GM12891 (cell line): ENCODE measurements at regions not wholly inside any gene's neighbourhood (a gene's known extent, or its start where the extent isn't known, plus 50 kb on each side); places are given as distances from the start of the nearest gene placed in this dataset.

Experiments
- PAX5 ChIP-seq: IDR thresholded peaks from 2 replicates; pipeline ENCODE4 v1.6.1; 2011; ENCODE audit warnings: low read length, moderate library complexity, mild to moderate bottlenecking; ENCODE audit not compliant: insufficient read depth, severe bottlenecking
- POLR2A ChIP-seq: IDR thresholded peaks from 2 replicates; pipeline ENCODE4 v1.6.1; 2011; ENCODE audit warnings: low read depth, low read length, control low read depth
- POLR2AphosphoS5 ChIP-seq: IDR thresholded peaks from 2 replicates; pipeline ENCODE4 v1.6.1; 2011; ENCODE audit warnings: low read depth, low read length, control low read depth
- POU2F2 ChIP-seq: IDR thresholded peaks from 2 replicates; pipeline ENCODE4 v1.6.1; 2011; ENCODE audit warnings: low read depth, mild to moderate bottlenecking, control low read depth, low read length, moderate library complexity
- TAF1 ChIP-seq: IDR thresholded peaks from 2 replicates; pipeline ENCODE4 v1.6.1; 2011; ENCODE audit warnings: low read depth, low read length, control low read depth

GRCh38 chr6:164020142-164020541 lies 605.6 kb downstream of the QKI start:
- TF ChIP-seq POLR2A (no peak), POLR2AphosphoS5 (no peak), PAX5 (no peak), POU2F2 (no peak), TAF1 (no peak)
